DOHH2 (cell line): ENCODE measurements at regions not wholly inside any gene's neighbourhood (a gene's known extent, or its start where the extent isn't known, plus 50 kb on each side); places are given as distances from the start of the nearest gene placed in this dataset.

ENCODE experiments used
- H3F3A ChIP-seq: fragments of 200-600 bp; sonication (generic), shearing (Covaris generic); 2 replicates; pipeline ENCODE4 v1.6.0; 2016; ENCODE audit warnings: antibody characterized with exemption, mild to moderate bottlenecking; ENCODE audit not compliant: control insufficient read depth, insufficient read depth
- H3K27ac ChIP-seq: fragments of 200-600 bp; sonication (generic); 2 replicates; pipeline ENCODE4 v1.5.1; 2014; ENCODE audit warnings: low read depth, mild to moderate bottlenecking, low read length, moderate library complexity
- H3K27me3 ChIP-seq: fragments of 200-600 bp; sonication (generic); 2 replicates; pipeline ENCODE4 v1.6.1; 2014; ENCODE audit warnings: mild to moderate bottlenecking, low read length, mixed read lengths; ENCODE audit not compliant: control insufficient read depth
- H3K36me3 ChIP-seq: fragments of 200-600 bp; sonication (generic); 2 replicates; pipeline ENCODE4 v1.6.1; 2014; ENCODE audit warnings: mild to moderate bottlenecking, low read length, moderate library complexity, mixed read lengths; ENCODE audit not compliant: control insufficient read depth
- H3K4me1 ChIP-seq: fragments of 200-600 bp; sonication (generic); 2 replicates; pipeline ENCODE4 v1.6.1; 2014; ENCODE audit warnings: mild to moderate bottlenecking, low read length, mixed read lengths; ENCODE audit not compliant: control insufficient read depth
- H3K4me2 ChIP-seq: fragments of 200-600 bp; sonication (generic); 2 replicates; pipeline ENCODE4 v1.6.0; 2014; ENCODE audit warnings: mild to moderate bottlenecking, low read length, moderate library complexity
- H3K4me3 ChIP-seq: fragments of 200-600 bp; sonication (generic); 2 replicates; pipeline ENCODE4 v1.5.1; 2014; ENCODE audit warnings: mild to moderate bottlenecking, low read length, mixed read lengths
- H3K79me2 ChIP-seq: fragments of 200-600 bp; sonication (generic); 2 replicates; pipeline ENCODE4 v1.6.1; 2014; ENCODE audit warnings: mild to moderate bottlenecking, low read length, mixed read lengths; ENCODE audit not compliant: control insufficient read depth
- H3K9me2 ChIP-seq: fragments of 200-600 bp; sonication (generic); replicated peaks from 2 replicates; pipeline ENCODE4 v1.6.1; 2014; ENCODE audit warnings: mild to moderate bottlenecking, low read length, mixed read lengths; ENCODE audit not compliant: control insufficient read depth
- H3K9me3 ChIP-seq: fragments of 200-600 bp; sonication (generic); 2 replicates; pipeline ENCODE4 v1.6.1; 2014; ENCODE audit warnings: antibody characterized with exemption, low read length, mixed read lengths; ENCODE audit not compliant: control insufficient read depth, insufficient read depth
- H4K20me1 ChIP-seq: fragments of 200-600 bp; sonication (generic); 2 replicates; pipeline ENCODE4 v1.6.0; 2014; ENCODE audit warnings: low read depth, mild to moderate bottlenecking, antibody characterized with exemption, low read length, moderate library complexity; ENCODE audit not compliant: control insufficient read depth, insufficient read depth
- EZH2phosphoT487 ChIP-seq: fragments of 200-600 bp; sonication (generic); IDR thresholded peaks from 2 replicates; pipeline ENCODE4 v1.6.1; 2017; ENCODE audit warnings: borderline replicate concordance, mild to moderate bottlenecking, antibody characterized with exemption, low read length, moderate library complexity, mixed read lengths
- TF ChIP-seq, protein P1 (sequence below): fragments of 200-600 bp; sonication (generic); IDR thresholded peaks from one replicate; pipeline ENCODE4 v1.5.1; 2014; ENCODE audit warnings: antibody characterized with exemption, mild to moderate bottlenecking, low read depth, low read length; ENCODE audit not compliant: poor library complexity, severe bottlenecking

DNA sequence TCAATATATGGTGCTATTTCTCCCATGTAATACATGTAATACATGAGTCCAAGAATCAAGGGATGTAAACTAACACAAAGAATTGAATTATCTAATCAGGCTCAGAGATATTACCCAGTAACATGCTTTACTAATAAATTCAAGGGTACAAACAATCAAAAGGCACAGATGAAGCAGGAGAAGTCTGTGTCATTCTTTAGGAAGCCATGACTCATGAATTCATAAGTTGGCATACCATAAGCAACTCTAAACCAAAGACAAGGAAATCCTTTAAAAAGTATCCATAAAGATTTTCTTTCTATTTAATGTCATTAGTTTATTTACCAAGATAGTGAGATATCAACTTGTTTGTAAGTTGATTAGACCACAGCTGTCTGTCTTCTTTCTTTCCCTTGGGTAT is 446.0 kb upstream of the IMPG1 start:
- Histone ChIP-seq H3K27ac (no peak overlapping the region), H3K9me3 (no peaks in the 10 kb centered on the region), H3K9me2 (no peaks in the 10 kb centered on the region), H3K4me2 (no peak overlapping the region), H3K27me3 (no peaks in the 10 kb centered on the region), H4K20me1 (no peaks in the 10 kb centered on the region), H3K79me2 (no peaks in the 10 kb centered on the region), H3F3A (no peaks in the 10 kb centered on the region), H3K4me3 (no peak overlapping the region), H3K4me1 (no peaks in the 10 kb centered on the region), H3K36me3 (no peaks in the 10 kb centered on the region)
- no peak for TF ChIP-seq EZH2phosphoT487
- TF ChIP-seq, protein P1, sequence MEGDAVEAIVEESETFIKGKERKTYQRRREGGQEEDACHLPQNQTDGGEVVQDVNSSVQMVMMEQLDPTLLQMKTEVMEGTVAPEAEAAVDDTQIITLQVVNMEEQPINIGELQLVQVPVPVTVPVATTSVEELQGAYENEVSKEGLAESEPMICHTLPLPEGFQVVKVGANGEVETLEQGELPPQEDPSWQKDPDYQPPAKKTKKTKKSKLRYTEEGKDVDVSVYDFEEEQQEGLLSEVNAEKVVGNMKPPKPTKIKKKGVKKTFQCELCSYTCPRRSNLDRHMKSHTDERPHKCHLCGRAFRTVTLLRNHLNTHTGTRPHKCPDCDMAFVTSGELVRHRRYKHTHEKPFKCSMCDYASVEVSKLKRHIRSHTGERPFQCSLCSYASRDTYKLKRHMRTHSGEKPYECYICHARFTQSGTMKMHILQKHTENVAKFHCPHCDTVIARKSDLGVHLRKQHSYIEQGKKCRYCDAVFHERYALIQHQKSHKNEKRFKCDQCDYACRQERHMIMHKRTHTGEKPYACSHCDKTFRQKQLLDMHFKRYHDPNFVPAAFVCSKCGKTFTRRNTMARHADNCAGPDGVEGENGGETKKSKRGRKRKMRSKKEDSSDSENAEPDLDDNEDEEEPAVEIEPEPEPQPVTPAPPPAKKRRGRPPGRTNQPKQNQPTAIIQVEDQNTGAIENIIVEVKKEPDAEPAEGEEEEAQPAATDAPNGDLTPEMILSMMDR = no peak

DNA sequence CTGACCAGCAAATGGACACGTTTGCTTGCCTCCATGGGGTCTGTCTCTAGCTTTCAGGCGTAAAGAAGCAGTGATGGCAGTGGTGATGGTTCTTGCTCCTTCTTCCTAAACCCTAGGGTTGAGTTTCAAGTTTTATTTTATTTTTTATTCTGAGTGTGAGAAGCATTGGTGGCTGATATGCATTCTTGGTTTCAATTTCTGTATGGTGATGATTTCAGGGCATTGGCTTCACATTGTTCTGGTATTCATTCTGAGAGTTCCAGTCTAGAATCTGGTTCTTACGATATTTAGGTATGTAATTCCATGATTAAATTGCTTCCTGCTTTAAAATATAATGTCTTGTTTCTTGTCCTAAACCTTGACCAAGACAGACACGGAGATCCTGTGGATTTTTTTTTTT is 444.5 kb upstream of the IMPG1 start:
- no peaks in the 10 kb centered on the region for H3K27me3 ChIP-seq
- H3F3A ChIP-seq = no peaks in the 10 kb centered on the region
- H3K27ac ChIP-seq = no peak overlapping the region
- H3K9me2 ChIP-seq = no peaks in the 10 kb centered on the region
- H3K9me3 ChIP-seq = no peaks in the 10 kb centered on the region
- H3K4me3 ChIP-seq = no peak overlapping the region
- no peaks in the 10 kb centered on the region for H3K79me2 ChIP-seq
- no peak for TF ChIP-seq EZH2phosphoT487
- TF ChIP-seq, protein P1 = no peak
- H4K20me1 ChIP-seq = no peaks in the 10 kb centered on the region
- no peaks in the 10 kb centered on the region for H3K36me3 ChIP-seq
- H3K4me2 ChIP-seq = no peak overlapping the region
- H3K4me1 ChIP-seq = no peaks in the 10 kb centered on the region

DNA sequence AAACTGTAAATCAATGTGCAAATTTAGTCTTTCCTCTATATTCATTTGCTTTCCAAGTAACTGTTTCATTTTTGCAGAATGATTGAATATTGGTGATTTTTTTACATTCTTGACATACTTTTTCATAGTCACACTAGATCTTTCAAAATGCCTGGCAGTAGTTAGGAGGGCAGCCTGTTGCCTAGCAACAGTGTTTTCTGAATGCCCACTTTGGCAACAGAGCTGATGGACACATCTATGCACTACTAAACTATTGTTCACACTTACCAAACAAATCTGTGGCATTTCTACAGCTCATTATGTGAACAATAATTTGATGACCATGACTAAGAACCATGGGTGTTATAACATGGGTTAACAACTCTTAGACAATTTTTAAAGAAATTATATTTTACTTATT is 438.0 kb upstream of the IMPG1 start:
- H3K9me2 ChIP-seq = no peaks in the 10 kb centered on the region; the same call in 1 of the 2 replicates
- H3K79me2 ChIP-seq = no peaks in the 10 kb centered on the region
- no peaks in the 10 kb centered on the region for H3K36me3 ChIP-seq
- H3K27me3 ChIP-seq = no peaks in the 10 kb centered on the region
- H3K27ac ChIP-seq = no peak overlapping the region
- H3K4me2 ChIP-seq = no peak overlapping the region
- no peaks in the 10 kb centered on the region for H3K9me3 ChIP-seq
- no peaks in the 10 kb centered on the region for H3F3A ChIP-seq
- no peaks in the 10 kb centered on the region for H4K20me1 ChIP-seq
- H3K4me1 ChIP-seq = no peaks in the 10 kb centered on the region
- no peak overlapping the region for H3K4me3 ChIP-seq
- TF ChIP-seq EZH2phosphoT487 = no peak
- TF ChIP-seq, protein P1 = no peak

DNA sequence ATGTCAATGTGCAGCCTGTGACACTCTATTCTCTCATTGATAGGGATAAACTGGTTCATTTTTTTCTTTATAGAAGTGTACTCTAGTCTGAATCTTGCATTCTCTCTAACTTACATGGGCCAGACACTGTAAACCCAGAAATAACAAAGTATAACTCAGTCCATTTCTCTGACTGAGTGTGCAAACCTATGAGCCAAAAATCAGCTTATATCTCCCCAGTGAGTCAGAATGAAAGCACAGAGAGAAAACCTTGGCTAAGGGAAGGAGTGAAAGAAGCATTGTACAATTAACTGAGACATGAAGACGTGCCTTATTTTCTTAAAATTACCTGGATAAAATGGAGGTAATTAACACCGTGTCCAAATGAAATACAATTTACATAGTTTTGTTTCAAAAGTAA is 436.9 kb upstream of the IMPG1 start:
- Histone ChIP-seq H3F3A (no peaks in the 10 kb centered on the region), H3K9me2 (no peaks in the 10 kb centered on the region; the same call in 1 of the 2 replicates), H3K4me3 (no peak overlapping the region), H3K27ac (no peak overlapping the region), H3K4me1 (no peaks in the 10 kb centered on the region), H3K79me2 (no peaks in the 10 kb centered on the region), H4K20me1 (no peaks in the 10 kb centered on the region), H3K4me2 (no peak overlapping the region), H3K9me3 (no peaks in the 10 kb centered on the region), H3K36me3 (no peaks in the 10 kb centered on the region), H3K27me3 (no peaks in the 10 kb centered on the region)
- TF ChIP-seq, protein P1 = no peak
- TF ChIP-seq EZH2phosphoT487 = no peak
